Right atrium auricular region (tissue), 2 donors: ENCODE measurements at regions not wholly inside any gene's neighbourhood (a gene's known extent, or its start where the extent isn't known, plus 50 kb on each side); places are given as distances from the start of the nearest gene placed in this dataset.

Experiments
- DNase-seq: peaks from one replicate; pipeline ENCODE4 v3.0.0-alpha.2; 2019; ENCODE audit warnings: low spot score
- H3K27ac ChIP-seq, 2 donors: fragments of 200-600 bp; sonication (generic); 1 replicate in 1 of 2; 2 replicates in 1 of 2; pipeline ENCODE4 v1.5.1; 2016 to 2019
- H3K27me3 ChIP-seq, 2 donors: fragments of 200-600 bp; sonication (generic); one replicate each; pipeline versions ENCODE4 v1.5.1 to v1.6.0; 2017 to 2019
- H3K36me3 ChIP-seq: fragments of 200-600 bp; sonication (generic); one replicate; pipeline ENCODE4 v1.5.1; 2016
- H3K4me1 ChIP-seq, 2 donors: fragments of 200-600 bp; sonication (generic); one replicate each; pipeline versions ENCODE4 v1.5.1 to v1.6.0; 2017 to 2019
- H3K4me3 ChIP-seq, 2 donors: fragments of 200-600 bp; sonication (generic); 1 replicate in 1 of 2; 2 replicates in 1 of 2; pipeline ENCODE4 v1.5.1; 2017 to 2019; ENCODE audit warnings: mild to moderate bottlenecking in 1 of 2, moderate library complexity in 1 of 2
- H3K9me3 ChIP-seq, 2 donors: fragments of 200-600 bp; sonication (generic); one replicate each; pipeline ENCODE4 v1.5.1; 2019
- TF ChIP-seq, protein P1 (sequence below), 2 donors: fragments of 200-600 bp; sonication (generic); IDR thresholded peaks; one replicate each; pipeline ENCODE4 v1.5.1; 2019; ENCODE audit warnings: antibody characterized with exemption in 2 of 2

GRCh38 chr4:121517241-121517640, 136.4 kb upstream of the QRFPR start:
- H3K4me3 ChIP-seq: no peak overlapping the region

GRCh38 chr4:121514443-121514842, 133.6 kb upstream of the QRFPR start:
- no peak for DNase-seq
- TF ChIP-seq, protein P1, sequence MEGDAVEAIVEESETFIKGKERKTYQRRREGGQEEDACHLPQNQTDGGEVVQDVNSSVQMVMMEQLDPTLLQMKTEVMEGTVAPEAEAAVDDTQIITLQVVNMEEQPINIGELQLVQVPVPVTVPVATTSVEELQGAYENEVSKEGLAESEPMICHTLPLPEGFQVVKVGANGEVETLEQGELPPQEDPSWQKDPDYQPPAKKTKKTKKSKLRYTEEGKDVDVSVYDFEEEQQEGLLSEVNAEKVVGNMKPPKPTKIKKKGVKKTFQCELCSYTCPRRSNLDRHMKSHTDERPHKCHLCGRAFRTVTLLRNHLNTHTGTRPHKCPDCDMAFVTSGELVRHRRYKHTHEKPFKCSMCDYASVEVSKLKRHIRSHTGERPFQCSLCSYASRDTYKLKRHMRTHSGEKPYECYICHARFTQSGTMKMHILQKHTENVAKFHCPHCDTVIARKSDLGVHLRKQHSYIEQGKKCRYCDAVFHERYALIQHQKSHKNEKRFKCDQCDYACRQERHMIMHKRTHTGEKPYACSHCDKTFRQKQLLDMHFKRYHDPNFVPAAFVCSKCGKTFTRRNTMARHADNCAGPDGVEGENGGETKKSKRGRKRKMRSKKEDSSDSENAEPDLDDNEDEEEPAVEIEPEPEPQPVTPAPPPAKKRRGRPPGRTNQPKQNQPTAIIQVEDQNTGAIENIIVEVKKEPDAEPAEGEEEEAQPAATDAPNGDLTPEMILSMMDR (IDR thresholded peaks at IDR 0.05): peak in 1 of 2 donors; percentile 22

More at GRCh38 chr4:121517241-121517640, 136.4 kb upstream of the QRFPR start:
- TF ChIP-seq, protein P1 (IDR thresholded peaks at IDR 0.05): no peak
- Histone ChIP-seq H3K27me3 (no peaks in the 10 kb centered on the region), H3K27ac (no peak overlapping the region), H3K36me3 (no peaks in the 10 kb centered on the region), H3K4me1 (no peaks in the 10 kb centered on the region), H3K9me3 (no peaks in the 10 kb centered on the region)
- DNase-seq: no peak

GRCh38 chr4:121510341-121510874, 129.6 kb upstream of the QRFPR start:
- H3K36me3 ChIP-seq: no peaks in the 10 kb centered on the region
- H3K4me1 ChIP-seq: no peaks in the 10 kb centered on the region
- H3K27me3 ChIP-seq: no peaks in the 10 kb centered on the region
- no peaks in the 10 kb centered on the region for H3K9me3 ChIP-seq
- no peak overlapping the region for H3K27ac ChIP-seq
- no peak overlapping the region for H3K4me3 ChIP-seq
- TF ChIP-seq, protein P1 (IDR thresholded peaks at IDR 0.05): no peak
- DNase-seq: no peak

More at GRCh38 chr4:121514443-121514842, 133.6 kb upstream of the QRFPR start:
- no peaks in the 10 kb centered on the region for H3K36me3 ChIP-seq
- no peaks in the 10 kb centered on the region for H3K27me3 ChIP-seq
- H3K4me3 ChIP-seq: no peak overlapping the region
- no peaks in the 10 kb centered on the region for H3K4me1 ChIP-seq
- H3K9me3 ChIP-seq: no peaks in the 10 kb centered on the region
- no peak overlapping the region for H3K27ac ChIP-seq

- H3K36me3 ChIP-seq: no peaks in the 10 kb centered on the region
- H3K4me1 ChIP-seq: no peaks in the 10 kb centered on the region
- H3K27ac ChIP-seq: no peak overlapping the region
- TF ChIP-seq, protein P1 (IDR thresholded peaks at IDR 0.05): no peak
- no peaks in the 10 kb centered on the region for H3K9me3 ChIP-seq
- H3K27me3 ChIP-seq: no peaks in the 10 kb centered on the region
- H3K4me3 ChIP-seq: no peak overlapping the region
- DNase-seq: no peak
These were observed 104.5 kb upstream of the QRFPR start for GRCh38 chr4:121485190-121485804.

DNA sequence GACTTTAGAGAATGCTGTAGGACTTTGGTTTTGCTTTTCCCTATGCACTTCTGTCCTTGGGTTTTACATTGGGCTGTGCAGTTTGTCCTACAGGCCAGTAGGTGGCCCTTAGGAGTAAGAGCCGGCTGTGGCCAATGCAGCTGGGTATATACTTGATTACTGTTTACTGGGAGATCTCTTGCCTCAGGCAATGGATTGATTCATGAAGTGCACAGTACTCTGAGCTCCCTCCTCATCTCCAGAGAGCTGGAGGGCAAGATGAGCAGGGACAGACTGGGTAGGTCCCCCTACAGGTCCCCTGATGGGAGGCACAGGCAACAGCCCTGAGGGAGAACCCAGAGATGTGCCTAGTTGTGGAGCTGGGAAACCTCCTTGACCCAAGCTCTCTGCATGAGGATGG, 103.8 kb upstream of the QRFPR start:
- TF ChIP-seq, protein P1 (IDR thresholded peaks at IDR 0.05): peak; percentile 32 to 67
- Histone ChIP-seq H3K27ac (no peak overlapping the region), H3K27me3 (no peaks in the 10 kb centered on the region), H3K9me3 (no peaks in the 10 kb centered on the region), H3K4me1 (no peaks in the 10 kb centered on the region), H3K4me3 (no peak overlapping the region), H3K36me3 (no peaks in the 10 kb centered on the region)
- no peak for DNase-seq

DNA sequence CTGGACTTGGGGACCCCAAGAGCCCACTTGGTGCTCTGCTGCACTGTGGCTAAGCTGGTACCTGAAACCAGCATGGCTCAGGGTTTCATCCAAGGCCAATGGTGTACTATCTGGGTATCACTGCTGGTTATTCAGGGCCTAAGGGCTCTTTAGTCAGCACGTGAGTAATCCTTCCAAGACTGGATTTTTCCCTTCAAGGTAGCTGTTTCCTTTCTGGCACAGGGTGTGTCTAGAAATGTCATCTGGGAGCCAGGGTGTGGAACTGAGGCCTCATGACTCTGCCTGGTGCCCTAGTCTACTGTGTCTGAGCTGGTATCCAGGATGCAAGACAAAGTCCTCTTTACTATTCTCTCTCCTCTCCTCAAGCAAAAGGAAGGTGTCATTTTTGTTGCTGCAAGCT, 99.0 kb upstream of the QRFPR start:
- DNase-seq: no peak
- no peaks in the 10 kb centered on the region for H3K9me3 ChIP-seq
- H3K36me3 ChIP-seq: no peaks in the 10 kb centered on the region
- H3K4me1 ChIP-seq: no peaks in the 10 kb centered on the region
- no peak overlapping the region for H3K27ac ChIP-seq
- H3K27me3 ChIP-seq: no peaks in the 10 kb centered on the region
- H3K4me3 ChIP-seq: no peak overlapping the region
- TF ChIP-seq, protein P1 (IDR thresholded peaks at IDR 0.05): no peak
